ENCODE measurements at regions not wholly inside any gene's neighbourhood (a gene's known extent, or its start where the extent isn't known, plus 50 kb on each side); places are given as distances from the start of the nearest gene placed in this dataset.
"Not testable (repeated sequence)": the region's sequence is repeated elsewhere in the genome, so short reads cannot be mapped to it uniquely, and the experiment has no call there.

DNA sequence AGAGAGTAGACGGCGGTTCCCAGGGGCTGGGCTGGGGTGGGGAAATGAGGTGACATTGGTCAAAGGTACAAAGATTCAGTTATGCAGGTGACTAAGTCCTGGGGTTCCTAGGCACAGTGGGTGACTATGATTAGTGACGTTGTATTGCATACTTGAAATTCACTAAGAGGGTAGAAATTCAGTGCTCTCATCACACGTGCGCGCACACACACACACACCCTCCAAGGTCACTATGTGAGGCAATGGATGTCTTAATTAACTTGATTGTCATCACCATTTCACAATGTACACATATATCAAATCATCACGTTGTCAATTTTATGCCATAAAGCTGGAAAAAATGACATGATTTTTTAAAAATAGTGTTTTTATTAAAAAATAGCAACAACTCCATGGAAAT, 92.9 kb upstream of the ALKAL2 start:
- DNase-seq (ENCODE audit: missing footprints), result no peak
- no peak for ATAC-seq

DNA sequence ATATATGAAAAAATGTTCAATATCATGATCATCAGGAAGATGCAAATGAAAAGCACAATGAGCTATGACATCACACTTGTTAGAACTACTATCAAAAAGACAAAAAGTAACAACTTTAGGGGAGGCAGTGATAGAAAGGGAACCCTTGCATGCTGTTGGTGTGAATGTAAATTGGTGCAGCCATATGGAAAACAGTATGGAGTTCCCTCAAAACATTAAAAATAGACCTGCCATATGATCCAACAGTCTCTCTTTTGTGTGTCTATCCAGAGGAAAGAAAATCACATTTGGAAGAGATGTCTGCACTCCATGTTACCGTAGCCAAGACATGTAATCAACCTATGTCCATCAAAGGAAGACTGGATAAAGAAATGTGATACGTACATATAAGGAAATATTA, 92.3 kb upstream of the ALKAL2 start:
- ATAC-seq (no peak), DNase-seq (ENCODE audit: missing footprints) (no peak)
- intact Hi-C loops (cut with DNase I), result no loop called here

More for the DNA sequence above, 92.9 kb upstream of the ALKAL2 start:
- intact Hi-C loops (cut with DNase I), result no loop called here

DNA sequence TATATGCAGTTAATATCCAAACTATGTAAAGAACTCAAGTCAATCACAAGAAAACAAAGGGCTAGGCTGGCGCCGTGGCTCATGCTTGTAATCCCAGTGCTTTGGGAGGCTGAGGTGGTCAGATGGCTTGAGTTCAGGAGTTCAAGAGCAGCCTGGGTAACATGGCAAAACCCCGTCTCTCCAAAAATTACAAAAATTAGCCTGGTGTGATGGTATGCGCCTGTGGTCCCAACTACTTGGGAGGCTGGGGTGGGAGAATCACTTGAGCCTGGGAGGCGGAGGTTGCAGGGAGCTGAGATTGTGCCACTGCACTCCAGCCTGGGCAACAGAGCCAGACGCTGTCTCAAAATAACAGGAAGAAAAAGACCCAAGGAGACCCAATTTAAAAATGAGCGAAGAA, 91.9 kb upstream of the ALKAL2 start:
- intact Hi-C loops (cut with DNase I), result no loop called here
- DNase-seq (ENCODE audit: missing footprints), result no peak

GRCh38 chr2:378364-378763, 90.5 kb upstream of the ALKAL2 start:
- ATAC-seq, result no peak
- intact Hi-C loops (cut with DNase I), result no loop called here

More for the DNA sequence above, 91.9 kb upstream of the ALKAL2 start:
- no peak for ATAC-seq

GRCh38 chr2:377414-377813, 89.5 kb upstream of the ALKAL2 start:
- DNase-seq (ENCODE audit: missing footprints) (no peak), ATAC-seq (no peak)
- intact Hi-C loops (cut with DNase I), result no loop called here

More at GRCh38 chr2:378364-378763, 90.5 kb upstream of the ALKAL2 start:
- DNase-seq (ENCODE audit: missing footprints), result no peak

GRCh38 chr2:375956-376307, 88.0 kb upstream of the ALKAL2 start:
- intact Hi-C loops (cut with DNase I), result no loop called here
- ATAC-seq, result no peak
- no peak for DNase-seq (ENCODE audit: missing footprints)

DNA sequence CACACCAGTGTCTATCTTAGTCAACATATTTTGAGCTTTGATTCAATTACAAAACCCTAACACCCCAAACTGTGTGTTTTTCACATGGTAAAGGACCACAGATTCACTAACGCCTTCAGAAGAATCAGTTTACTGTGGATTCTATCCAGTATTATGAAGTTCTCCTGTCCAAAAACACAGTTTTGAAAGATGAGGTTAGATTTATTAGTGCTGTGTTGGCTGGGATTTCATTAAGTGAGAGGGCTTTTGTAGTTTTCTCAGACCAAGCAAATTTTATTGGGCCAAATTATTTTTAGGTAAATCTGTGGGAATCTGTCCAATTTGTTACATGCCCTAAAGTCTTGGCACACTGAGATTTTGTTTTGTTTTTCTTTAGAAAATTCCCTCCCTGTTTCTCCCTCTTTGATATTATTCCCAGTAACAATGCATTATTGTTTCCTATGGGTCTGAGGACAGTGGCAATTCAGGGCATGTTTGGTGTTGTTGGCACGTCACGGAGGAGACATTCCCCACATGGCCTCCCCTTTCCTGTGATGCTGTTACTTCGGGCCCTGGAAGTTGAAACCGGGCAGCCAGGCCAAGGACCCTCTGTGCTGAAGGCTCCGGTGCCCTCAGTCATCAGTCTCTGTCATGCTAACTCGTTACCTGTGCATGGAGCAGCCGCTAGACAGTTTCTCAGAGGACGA, 87.5 kb upstream of the ALKAL2 start:
- intact Hi-C loops (cut with DNase I), result no loop called here
- DNase-seq (ENCODE audit: missing footprints) (no peak), ATAC-seq (no peak)

GRCh38 chr2:368386-368785, 80.5 kb upstream of the ALKAL2 start:
- DNase-seq (ENCODE audit: missing footprints) (no peak), ATAC-seq (no peak)
- intact Hi-C loops (cut with DNase I), result no loop called here

- intact Hi-C loops (cut with DNase I), result no loop called here
- no peak for DNase-seq (ENCODE audit: missing footprints)
- no peak for ATAC-seq
Observed at GRCh38 chr2:367246-367645, 79.4 kb upstream of the ALKAL2 start.

DNA sequence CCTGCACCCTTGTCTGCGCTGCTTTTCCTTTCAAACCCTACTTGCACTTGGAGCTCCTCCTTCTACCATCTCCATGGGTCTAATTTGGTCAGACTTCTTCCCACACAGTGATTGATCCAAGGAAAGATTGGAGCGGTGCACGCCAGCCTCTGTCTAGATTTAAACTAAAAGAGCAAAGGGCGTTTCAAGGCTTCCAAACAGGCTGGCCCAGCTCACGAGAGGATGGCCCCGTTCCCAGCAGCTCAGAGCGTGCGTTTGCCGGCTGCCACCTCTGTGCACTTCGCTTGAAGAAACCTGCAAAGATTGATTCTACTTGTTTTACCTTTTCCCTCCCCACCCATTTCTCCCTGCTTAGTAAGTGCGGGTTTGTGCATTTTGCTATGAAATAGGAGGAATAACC, 78.8 kb upstream of the ALKAL2 start:
- ATAC-seq (no peak), DNase-seq (ENCODE audit: missing footprints) (no peak)
- intact Hi-C loops (cut with DNase I), result no loop called here

DNA sequence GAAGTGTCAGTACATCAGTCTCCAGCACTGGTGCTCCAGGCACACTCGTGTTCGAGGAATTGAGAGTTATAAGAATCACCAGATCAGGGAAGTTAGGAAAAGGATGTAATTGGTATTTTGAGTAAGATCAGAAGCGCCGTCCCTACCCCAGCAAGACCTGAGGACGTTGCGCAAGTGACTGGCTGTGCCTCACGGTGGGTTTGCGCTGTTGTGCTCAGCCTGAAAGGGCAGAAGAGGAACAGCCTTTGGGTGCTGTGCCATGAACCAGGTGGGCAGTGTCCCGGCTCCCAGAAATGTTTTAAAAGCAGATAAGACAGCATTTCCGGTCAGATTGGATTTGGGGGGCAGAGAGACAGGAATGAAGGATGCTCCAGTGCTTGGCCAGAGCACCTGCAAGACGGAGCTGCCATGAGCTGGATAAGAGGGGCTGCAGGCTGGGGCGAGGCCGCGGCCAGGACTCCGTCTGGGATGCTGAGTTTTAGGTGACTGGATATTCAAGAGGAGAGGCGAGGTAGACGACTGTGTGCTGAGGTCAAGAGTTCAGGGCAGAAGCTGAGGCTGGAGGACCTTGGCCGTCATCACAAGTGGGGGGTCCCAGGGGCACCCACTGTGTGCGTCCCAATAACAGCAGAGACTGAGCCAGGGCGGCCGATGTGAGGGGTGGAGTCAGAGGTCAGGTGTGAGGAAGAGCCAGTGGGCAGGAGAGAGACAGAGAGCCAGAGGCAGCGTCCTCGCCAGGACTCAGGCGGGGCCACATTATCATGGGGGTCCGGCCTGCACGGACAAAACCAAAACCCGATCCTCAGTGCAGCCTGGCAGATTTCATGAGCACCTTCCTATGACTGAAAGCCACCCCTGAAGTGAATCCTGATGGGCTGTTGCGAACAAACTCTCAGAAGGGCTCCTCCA, 77.7 kb upstream of the ALKAL2 start:
- intact Hi-C loops (cut with DNase I), result no loop called here
- DNase-seq (ENCODE audit: missing footprints), result no peak
- no peak for ATAC-seq

- DNase-seq (ENCODE audit: missing footprints) (no peak), ATAC-seq (no peak)
- intact Hi-C loops (cut with DNase I), result no loop called here
Observed at GRCh38 chr2:363824-364470, 76.1 kb upstream of the ALKAL2 start.

- DNase-seq (ENCODE audit: missing footprints) (no peak), ATAC-seq (no peak)
- intact Hi-C loops (cut with DNase I), result no loop called here
Observed at GRCh38 chr2:362924-363323, 75.0 kb upstream of the ALKAL2 start.

GRCh38 chr2:360124-360523, 72.2 kb upstream of the ALKAL2 start:
- ATAC-seq, result no peak

DNA sequence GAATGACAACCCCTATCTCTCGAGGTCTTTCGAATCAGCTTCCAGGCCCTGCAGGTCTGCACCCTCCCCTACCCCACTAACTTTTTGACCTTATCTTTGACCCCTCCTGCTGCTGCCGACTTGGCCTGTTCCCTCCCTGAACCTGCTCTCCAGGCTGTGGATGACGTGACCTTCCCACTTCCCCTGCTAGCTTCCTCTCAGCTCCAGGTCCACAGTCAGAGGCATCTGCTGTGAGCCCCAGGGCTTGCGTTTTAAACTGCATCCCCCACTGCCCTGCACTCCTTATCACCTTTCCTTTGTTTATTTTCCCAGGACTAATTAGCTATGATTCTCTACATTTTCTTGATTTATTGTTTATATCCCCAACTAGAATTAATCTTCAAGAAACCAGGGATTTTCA, 71.2 kb upstream of the ALKAL2 start:
- intact Hi-C loops (cut with DNase I), result no loop called here
- DNase-seq (ENCODE audit: missing footprints) (no peak), ATAC-seq (no peak)

More at GRCh38 chr2:360124-360523, 72.2 kb upstream of the ALKAL2 start:
- DNase-seq (ENCODE audit: missing footprints), result no peak
- intact Hi-C loops (cut with DNase I), result no loop called here

DNA sequence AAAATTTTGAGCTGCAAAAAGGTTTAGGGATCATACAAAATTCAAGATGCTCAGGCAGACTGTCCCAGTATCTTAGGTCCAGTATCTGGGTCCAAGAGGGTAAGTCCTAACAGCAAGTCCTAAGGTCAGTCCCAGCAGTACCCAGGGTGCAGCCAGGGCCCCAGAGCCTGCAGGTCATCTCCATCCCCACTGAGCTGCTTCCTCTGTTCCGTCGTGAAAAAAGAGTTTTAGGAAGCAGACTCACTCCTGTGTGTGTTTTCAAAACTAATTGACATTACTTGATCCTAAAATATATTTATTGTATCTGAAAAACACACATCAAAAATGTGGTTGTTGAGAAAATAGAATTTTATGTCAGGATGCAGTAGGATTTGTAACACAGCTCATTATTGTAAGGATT, 69.9 kb upstream of the ALKAL2 start:
- DNase-seq (ENCODE audit: missing footprints) (no peak), ATAC-seq (no peak)
- intact Hi-C loops (cut with DNase I), result no loop called here

DNA sequence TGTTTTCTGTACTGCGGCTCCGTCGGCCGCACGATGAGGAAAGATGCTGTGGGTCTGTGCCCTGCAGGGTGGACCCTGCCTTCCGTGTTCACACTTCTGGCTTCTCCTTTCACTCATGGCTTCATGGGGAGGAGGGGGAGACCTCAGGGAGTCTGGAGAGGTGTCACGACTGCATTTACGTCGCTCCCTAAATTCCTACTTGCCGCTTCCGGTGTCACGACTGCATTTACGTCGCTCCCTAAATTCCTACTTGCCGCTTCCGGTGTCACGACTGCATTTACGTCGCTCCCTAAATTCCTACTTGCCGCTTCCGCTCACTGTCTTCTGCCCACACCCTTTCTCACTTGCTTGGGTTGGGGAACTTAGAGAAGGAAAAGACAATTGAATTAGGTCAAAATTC, 68.4 kb upstream of the ALKAL2 start:
- ATAC-seq; intact Hi-C loops (cut with DNase I); DNase-seq (ENCODE audit: missing footprints): not testable (repeated sequence)

DNA sequence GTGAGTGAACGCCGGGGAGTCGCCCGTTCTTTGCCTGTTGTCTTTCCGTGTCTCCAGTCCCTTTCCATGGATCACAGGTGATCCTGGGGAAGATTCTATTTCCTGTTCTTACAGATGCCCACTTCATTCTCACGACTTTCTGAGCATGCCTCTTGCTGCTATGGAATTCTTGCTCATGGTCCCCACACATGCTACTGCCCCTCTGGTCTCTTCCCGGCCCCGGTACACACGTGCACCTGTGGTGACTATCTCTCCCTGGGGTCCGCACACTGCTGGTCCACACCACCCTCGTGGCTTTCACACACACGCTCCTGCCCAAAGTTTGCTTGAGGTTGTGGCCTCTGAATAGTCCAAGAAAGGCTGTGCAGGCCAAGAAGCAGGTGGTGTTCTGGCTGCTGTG, 67.9 kb upstream of the ALKAL2 start:
- intact Hi-C loops (cut with DNase I), result no loop called here
- ATAC-seq (no peak), DNase-seq (ENCODE audit: missing footprints) (no peak)

- intact Hi-C loops (cut with DNase I), result no loop called here
- DNase-seq (ENCODE audit: missing footprints), result no peak
- no peak for ATAC-seq
Observed at GRCh38 chr2:352696-353095, 64.8 kb upstream of the ALKAL2 start.

DNA sequence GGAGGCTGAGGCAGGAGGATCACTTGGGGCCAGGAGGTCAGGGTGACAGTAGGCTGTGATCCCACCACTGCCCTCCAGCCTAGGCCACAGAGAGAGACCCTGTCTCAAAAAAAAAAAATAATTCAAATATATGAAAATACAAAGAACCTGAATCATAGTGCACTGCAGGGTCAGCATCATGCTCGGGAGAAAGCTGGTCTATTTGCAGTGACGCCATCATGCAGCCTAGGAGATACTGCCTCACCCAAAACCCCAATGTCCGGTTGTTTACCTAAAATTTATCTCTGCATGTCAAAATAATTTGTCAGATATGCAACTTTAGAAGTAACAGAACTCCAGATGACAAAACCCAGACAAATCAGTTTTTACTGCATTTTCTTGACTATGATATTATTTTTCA, 61.5 kb upstream of the ALKAL2 start:
- DNase-seq (ENCODE audit: missing footprints) (no peak), ATAC-seq (no peak)
- intact Hi-C loops (cut with DNase I), result no loop called here
